ENCODE measurements at regions not wholly inside any gene's neighbourhood (a gene's known extent, or its start where the extent isn't known, plus 50 kb on each side); places are given as distances from the start of the nearest gene placed in this dataset.
"Not testable (repeated sequence)": the region's sequence is repeated elsewhere in the genome, so short reads cannot be mapped to it uniquely, and the experiment has no call there.

DNA sequence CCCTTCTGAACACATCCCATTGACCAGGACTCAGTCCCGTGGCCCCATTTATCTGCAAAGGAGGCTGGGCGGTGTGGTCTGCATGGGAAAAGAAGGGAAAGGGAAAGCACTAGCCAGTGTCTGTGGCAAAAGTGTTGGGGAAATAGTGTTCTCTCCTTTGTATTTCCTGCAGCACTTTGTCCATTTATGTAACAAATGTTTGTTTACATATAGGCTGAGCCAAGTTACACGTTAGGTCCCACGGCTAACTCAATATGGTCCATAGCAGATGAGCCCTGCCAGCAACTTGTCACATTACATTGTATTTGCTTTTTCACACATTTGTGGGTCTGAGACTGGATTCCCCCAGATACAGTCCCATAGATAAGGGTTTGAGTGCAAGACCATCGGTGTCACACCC lies 260.5 kb downstream of the MSX2 start:
- no peak for DNase-seq (ENCODE audit: low spot score)

DNA sequence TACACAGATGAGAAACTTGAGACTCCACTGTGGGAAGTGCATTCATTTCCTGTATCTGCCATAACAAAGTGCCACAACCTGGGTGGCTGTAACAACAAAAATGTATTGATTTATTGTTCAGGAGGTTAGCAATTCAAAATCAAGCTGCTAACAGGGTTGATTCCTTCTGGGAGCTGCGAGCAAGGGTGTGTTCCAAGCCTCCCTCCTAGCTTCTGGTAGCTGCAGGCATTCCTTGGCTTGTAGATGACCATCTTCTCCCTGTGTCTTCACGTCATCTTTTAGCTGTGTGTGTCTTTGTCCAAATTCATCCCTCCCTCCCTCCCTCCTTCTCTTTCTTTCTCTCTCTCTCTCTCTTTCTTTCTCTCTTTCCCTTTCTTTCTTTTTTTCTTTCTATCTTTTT lies 258.1 kb downstream of the MSX2 start:
- no peak for DNase-seq (ENCODE audit: low spot score)

DNA sequence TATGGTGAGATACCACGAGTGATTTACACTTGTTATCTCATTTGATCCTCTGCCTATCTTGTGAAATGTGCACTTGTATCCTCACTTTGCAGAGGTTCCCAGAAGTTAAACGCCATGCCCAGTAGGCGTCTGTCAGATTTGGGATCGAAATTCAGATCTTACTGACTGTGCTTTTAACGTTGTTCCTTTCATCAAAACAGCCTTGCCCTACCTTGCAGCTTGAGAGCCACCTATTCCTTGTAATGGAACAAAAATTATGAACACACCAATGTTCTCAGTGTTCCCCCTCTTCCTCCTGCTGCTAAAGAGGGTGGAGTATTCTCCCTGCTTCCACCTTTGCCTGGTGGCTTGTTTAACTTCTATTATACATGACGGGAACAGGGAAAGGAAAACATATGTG lies 257.0 kb downstream of the MSX2 start:
- DNase-seq (ENCODE audit: low spot score): no peak

DNA sequence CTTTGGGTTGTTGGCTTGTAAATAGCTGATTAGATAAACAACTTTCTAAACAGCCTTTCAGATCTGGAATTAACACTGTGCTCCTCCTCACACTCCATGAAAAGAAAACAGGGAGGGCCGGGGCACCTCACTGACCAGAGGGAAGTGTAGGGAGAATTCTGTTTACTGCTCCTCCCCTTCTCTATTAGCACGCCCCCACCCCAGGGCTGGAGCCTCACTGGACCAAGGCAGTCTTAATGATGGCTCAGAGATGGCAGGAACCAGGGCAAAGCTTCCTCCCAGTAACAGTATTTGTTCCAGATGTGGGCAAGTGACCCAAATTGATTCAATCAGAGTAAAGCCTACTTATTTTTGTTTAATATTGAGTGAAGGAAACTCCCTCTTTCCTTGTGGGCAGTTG lies 256.6 kb downstream of the MSX2 start:
- no peak for DNase-seq (ENCODE audit: low spot score)

DNA sequence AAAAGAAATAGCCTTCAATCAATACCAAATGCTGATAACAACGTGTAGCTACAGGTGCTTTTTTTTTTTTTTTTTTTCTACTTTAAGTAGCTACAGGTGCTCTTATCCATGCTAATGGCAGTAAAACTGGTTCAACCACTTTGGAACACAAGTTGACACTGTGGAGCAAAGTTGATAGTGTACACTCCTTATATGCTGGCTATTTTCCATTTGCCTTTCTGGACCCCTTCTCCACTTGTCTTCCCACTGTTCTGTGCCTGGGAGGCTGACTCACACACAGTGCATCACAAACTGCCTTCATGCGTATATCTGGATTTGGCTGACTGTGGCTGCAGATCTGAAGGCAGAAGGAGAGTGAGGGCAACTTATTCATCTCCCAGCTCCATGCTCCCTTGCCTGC lies 247.9 kb downstream of the MSX2 start:
- peak; percentile 53 for DNase-seq (ENCODE audit: low spot score)

DNA sequence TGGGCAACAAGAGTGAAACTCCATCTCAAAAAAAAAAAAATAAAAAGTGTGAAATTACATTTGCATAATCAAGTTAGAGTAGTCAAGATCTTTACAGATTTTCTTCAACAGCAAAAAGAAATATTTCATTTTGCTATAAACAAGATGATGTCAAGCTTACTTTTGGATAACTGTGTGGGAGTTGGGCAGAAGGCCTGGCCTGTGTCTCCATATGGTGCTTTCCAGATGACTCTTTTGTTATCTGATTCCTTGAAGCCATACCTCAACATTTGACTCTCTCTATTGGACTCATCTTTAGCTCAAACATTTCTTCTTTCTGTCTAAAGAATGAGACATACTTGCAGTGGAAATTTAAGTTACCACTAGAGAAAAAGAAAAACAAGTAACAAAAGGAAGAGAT lies 246.8 kb downstream of the MSX2 start:
- DNase-seq (ENCODE audit: low spot score): no peak

DNA sequence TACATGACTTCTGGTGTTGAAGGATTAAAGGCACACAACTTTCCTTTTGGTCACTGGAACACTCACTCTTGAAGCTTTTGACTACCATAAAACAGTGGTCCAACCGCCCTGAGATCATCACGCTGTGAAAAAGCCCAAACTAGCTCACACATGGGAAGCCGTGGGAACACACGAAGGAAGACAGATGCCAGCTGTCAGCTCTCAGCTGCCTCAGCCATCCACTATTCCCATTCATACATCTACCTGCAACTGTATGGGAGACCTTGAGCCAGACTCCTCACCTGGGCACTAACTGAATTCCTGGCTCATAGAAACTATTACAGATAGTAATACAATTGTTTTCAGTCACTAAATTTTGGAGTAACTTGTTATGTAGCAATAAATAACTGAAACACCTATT lies 246.1 kb downstream of the MSX2 start:
- DNase-seq (ENCODE audit: low spot score): no peak

DNA sequence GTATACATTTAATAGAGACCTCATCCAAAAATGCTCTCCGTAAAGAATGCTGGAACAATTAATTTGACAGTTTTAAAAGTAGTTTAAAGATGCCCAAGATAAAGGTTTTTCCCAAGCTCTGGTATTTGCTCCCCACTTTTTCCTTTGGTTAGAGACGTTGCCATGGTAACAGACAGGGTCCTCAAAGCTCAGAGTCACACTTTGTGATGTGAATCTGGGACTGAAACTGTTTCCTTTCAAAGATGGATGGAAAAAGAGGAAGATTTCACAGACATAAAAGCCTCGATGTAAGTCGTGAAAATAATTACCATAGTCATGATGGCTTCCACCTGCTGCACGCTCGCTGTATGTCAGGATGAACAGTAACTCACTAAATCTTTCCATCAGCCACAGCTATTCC lies 229.5 kb downstream of the MSX2 start:
- DNase-seq (ENCODE audit: low spot score): no peak

DNA sequence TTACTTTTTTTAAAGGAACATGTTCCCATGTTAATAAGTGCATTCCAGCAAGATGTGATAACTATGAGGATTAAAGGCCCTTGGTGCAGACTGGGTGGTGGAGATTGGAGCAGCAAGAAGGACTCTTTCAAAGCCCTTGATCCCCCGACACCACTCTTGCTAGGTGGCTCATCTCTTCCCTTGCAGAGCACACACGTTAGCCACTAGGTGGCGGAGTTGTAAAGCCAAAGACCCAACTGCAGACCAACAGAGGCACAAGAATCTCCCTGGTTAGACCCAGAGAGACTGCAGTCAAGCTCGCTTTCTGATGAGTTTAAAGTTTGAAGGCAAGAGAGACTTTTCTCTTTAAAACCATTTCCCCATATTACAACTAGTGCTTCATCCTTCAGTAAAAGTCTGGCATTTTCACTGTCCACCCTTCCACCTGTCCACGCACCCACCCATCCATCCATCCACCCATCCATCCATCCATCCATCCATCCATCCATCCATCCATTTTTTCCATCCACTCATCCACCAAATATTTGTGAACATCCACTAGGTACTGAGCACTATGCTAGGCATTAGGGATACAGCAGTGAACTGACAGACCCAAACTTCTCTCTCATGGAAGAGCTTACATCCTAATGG lies 226.9 kb downstream of the MSX2 start:
- peak; percentile 86 for DNase-seq (ENCODE audit: low spot score)

DNA sequence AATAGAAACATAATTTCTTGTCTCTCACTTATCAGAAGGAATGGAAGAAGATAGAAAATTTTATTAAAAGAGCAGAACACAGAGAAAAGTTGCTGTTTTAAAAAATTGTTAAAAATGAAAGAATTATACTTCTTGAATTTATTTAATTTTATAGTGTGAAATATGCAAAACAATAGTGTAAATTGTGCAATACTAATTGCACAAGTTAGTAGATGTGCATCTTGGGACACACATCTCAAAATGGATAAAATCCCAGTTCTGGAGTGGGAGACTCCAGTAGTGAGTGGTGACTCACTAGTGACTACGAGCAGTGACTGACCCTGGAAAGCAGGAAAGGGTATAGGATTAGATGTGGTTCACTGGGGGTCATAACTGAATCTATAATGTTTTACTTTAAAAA lies 223.2 kb downstream of the MSX2 start:
- no peak for DNase-seq (ENCODE audit: low spot score)

DNA sequence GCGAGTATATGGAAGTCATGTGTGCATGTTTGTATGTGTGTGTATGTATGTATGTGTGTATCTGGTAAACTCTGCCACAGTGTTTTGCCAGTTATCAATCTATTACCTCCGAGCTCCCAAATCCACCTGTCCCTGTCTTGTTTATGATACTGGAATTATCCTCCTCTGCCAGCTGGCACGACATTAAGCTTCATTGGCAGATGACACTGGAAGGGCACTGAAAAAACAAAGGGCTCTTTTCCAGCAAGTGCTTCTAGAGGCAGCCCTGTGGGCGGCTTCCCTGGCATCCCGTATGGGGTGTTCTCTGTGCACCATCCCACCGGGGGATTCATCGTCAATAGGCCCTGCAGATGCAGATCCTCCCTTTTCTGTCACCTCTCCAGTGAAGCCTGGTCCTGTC lies 221.5 kb downstream of the MSX2 start:
- DNase-seq (ENCODE audit: low spot score): no peak

DNA sequence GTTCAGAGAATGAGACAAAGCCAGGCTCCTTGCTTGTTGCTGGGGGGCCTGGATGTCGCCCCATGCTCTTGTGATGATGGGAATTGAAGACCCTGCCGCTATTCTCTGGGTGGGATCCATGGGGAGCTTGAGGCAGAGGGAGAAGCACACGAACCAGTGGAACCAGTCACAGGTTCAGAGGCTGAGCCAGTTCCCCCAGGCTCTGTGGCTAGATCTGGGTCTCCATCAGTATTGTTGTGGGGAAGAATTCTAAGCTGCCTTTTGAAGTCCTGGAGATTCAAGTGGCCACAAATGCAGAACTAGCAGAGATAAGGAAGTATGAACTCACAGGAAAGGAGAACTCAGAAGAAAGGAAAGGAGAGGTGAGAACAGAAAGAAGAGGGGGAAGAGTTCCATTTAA lies 219.4 kb downstream of the MSX2 start:
- DNase-seq (ENCODE audit: low spot score): no peak

DNA sequence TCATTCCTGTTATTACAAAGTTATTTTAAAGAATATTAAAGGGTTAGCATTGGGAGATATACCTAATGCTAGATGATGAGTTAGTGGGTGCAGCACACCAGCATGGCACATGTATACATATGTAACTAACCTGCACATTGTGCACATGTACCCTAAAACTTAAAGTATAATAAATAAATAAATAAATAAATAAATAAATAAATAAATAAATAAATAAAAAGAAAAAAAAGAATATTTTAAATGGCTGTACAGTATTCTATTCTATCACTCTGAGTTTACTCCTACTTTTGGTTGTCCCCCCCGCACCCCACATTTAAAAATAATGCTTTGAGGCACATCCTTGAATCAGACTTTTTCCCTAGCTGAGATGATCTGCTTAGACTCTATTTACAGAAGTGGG lies 218.6 kb downstream of the MSX2 start:
- not testable (repeated sequence) for DNase-seq (ENCODE audit: low spot score)

DNA sequence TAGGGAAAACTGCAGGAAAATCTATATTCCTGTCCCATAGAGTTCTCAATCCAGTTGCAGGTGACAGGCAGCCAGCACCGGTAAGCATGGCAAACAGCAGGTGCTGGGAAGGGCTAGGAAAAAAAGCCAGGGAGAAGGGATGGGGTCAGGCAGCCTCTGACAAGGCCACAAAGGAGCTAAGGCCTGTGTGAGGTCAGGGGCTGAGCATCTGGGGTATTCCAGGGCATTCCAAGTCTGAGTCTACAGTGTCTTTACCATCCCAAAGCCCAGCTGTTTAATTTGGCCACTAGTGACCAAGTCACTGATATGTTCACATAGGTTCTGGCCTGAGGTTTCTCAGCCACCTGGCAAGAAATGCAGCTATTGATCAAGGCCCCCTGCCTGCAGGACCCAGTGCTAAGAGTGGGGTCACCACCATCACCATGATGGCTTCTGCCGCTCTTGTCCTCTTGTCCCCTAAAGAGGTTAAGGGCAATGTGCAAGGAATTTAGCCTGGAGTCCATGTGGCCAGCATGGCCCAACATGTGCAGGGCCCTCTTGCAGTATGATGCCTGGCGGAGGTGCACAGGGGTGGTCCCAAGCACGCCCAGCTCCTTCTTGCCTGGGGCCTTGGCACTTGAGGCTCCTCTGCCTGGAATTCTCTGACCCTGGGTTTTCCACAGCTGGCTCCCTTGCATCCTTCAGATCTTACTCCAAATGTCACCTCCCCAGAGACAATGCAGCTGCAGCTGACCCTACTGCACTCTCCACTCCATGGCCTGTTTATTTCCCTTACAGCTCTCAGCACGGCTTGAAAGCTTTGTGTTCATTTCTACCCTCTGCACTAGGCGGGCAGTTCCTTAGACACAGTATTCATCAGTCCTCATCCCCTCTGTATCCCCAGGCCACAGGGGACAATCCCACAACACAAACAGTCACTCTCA lies 213.1 kb downstream of the MSX2 start:
- no peak for DNase-seq (ENCODE audit: low spot score)

DNA sequence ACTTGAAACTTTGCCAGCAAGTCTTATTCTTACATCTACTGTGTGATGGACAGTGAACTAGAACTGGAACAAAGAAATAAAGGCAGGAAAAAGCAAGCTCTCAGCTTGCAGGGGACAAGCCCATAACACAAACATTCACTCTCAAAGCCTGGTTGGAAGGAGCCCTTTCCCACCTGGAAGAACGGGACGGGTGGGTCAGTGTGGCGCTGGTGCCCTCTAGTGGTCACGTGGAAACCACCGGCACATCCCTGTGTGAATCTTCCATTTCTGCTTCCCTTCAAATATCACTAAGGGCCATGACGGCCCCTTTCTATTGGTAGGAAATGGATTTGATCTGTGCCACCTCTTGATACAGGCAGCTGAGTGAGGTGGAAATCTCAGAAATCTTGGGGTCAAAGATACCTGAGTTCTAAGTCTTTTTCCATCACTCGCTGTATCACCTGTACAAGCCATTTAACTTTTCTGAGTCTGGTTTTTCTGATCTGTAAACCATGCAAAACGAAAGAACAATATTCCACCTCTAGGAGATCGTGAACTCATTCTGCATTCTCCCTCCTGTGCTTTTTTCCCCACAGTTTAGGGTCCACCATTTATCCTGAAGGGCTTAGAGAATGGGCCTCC lies 211.6 kb downstream of the MSX2 start:
- peak; percentile 51 for DNase-seq (ENCODE audit: low spot score)

DNA sequence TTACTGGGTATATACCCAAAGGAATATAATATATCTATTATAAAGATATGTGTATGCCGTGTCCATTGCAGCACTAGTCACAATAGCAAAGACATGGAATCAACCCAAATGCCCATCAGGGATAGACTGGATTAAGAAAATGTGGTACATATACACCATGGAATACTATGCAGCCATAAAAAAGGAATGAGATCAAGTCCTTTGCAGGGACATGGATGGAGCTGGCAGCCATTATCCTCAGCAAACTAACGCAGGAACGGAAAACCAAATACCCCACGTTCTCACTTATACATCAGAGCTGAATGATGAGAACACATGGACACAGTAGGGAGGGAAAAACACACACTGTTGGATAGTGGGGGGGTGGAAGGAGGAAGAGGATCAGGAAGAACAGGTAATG lies 206.7 kb downstream of the MSX2 start:
- not testable (repeated sequence) for DNase-seq (ENCODE audit: low spot score)

DNA sequence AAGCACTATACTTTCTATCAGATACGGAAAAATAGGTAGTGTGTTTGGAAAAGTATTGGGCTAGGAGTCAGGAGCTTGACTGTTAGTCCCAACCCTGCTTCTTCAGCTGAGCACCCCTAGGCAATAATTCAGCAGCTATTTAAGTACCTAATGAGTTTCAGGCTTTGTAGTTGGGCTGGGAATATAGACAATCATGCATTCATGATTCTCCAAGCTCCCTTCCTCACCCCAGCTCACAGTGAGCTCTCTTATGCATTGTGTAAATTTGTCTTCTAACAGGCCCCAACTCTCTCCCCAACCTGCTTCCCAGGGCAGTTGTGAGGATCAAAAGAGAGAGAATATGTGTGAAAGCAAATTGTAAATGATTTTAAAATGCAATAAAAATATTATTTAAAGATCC lies 201.2 kb downstream of the MSX2 start:
- DNase-seq (ENCODE audit: low spot score): no peak

DNA sequence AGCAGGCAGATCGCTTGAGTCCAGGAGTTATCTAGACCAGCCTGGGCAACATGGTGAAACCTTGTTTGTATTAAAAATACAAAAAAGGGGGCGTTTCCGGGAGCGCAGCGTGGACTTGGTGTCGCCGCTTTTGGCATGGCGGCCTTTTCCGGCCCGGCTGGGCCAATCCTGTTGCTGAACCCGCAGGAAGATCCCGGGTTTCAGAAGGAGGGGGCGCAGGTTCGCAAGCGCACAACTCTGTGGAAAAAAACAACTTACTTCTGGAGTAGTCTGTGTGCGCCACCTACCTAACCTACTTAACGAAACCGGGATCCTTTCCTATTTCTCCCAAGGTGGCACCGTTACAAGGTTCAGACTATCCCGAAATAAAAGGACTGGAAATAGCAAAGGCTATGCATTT lies 198.6 kb downstream of the MSX2 start:
- no peak for DNase-seq (ENCODE audit: low spot score)

DNA sequence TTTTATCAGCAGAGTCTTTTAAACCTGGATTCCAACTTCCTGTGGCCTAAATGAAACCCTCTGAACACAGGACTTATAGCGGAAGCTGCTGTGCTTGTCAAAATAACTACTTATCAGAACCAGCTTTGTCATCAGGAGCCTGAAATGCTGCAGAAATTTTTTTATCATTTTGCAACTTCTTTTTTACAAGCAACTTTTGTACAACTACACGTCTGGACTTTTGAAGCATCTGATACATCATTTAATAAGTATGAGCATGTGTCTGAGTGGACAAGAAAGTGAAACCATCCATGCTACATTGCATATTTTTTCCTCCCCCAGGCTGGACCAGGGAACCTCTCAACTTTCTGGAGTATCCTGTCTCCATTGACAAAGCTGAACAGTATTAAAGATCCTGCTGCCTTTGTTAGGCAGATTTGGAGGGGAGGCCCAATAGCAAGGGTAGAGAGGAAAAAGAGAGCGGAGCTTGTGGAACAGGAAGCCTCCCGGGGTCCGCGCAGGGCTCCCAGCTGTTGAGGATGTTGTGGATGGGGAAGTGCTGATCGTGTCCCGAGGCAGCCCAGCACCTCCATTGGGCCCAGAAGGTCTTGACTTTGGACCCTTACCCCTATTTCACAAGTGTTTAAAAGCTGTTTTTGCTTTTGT lies 196.6 kb downstream of the MSX2 start:
- DNase-seq (ENCODE audit: low spot score): peak; percentile 36

DNA sequence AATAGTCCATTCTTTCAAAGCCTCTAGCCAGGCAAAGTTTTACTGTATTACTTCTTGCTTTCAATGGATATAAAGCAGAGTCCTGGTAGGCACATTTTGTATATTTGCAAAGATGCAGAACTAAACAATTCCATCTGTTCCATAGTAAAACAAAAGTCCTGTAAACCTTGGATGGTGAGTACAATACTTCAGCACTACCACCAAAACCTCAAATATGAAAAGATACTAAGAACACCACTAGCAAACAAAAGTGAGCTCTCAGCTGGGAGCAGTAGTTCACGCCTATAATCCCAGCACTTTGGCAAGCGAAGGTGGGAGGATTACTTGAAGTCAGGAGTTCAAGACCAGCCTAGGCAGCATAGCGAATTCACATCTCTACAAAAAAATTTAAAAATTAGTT lies 195.0 kb downstream of the MSX2 start:
- no peak for DNase-seq (ENCODE audit: low spot score)

DNA sequence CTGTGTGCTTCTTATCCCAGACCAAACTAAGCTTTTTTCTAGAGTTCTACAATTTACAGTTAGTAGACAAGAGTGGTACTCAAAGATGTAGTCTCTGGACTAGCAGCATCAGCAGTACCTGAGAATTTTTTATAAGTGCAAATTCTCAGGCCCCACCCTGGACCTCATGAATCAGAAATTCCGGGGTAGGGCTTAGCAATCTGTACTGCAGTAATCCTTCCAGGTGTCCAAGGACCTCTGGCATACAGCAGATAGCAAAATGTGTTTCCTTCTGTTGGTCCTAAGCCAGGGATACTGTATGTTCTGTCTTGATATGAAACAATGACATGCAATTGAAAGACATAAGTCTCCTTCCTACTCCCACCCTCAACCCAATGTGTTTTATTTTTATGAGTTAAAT lies 194.3 kb downstream of the MSX2 start:
- DNase-seq (ENCODE audit: low spot score): no peak

DNA sequence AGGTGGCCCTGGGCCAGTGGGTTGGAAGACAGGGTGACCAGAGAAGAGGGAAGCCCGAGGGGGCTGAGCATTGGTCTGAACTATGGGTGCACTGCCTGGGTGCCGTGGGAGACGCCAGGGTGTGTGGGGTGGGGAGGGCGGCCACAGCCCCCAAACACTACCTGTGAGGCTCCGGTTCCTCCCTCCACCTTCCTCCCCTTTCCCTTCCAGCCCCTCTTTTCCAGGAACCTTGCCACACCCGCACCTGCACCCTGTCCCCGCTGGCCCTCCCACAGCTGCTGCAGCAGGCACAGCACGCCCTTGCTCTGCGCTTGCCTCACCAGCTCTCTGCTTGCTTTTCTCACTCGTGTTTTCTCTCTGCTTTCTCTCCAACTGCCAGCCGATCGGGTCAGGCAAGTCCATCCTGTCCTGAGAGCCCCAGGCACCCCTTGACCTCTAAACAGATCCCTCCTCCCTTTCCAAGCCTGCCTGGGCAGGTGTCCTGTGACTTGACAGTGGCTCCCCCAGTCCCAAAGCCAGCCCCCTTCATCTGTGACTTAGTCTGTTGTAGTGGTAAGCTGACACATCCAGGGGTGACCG lies 193.7 kb downstream of the MSX2 start:
- no peak for DNase-seq (ENCODE audit: low spot score)

Measured in umbilical cord (tissue), 1 donor.